Upper lobe of right lung (tissue), 1 donor: ENCODE measurements at regions not wholly inside any gene's neighbourhood (a gene's known extent, or its start where the extent isn't known, plus 50 kb on each side); places are given as distances from the start of the nearest gene placed in this dataset.
"Not testable (repeated sequence)": the region's sequence is repeated elsewhere in the genome, so short reads cannot be mapped to it uniquely, and the experiment has no call there.

ENCODE experiments used
- ATAC-seq: fragments of 200-7000 bp; cut with Tn5 transposase; one replicate; pipeline ENCODE4 v1.9.1; 2020; ENCODE audit warnings: mild to moderate bottlenecking, moderate library complexity
- DNase-seq: peaks from one replicate; pipeline ENCODE4 v3.0.0-alpha.2; 2020
- H3K27ac ChIP-seq: fragments of 200-600 bp; one replicate; pipeline ENCODE4 v1.8.0; 2022
- H3K27me3 ChIP-seq: fragments of 200-600 bp; one replicate; pipeline ENCODE4 v1.8.0; 2022; ENCODE audit warnings: mild to moderate bottlenecking
- H3K36me3 ChIP-seq: fragments of 200-600 bp; one replicate; pipeline ENCODE4 v1.8.0; 2022
- H3K4me1 ChIP-seq: fragments of 200-600 bp; one replicate; pipeline ENCODE4 v1.8.0; 2022
- H3K4me3 ChIP-seq: fragments of 200-600 bp; one replicate; pipeline ENCODE4 v1.8.0; 2022; ENCODE audit warnings: mild to moderate bottlenecking
- H3K9me3 ChIP-seq: fragments of 200-600 bp; one replicate; pipeline ENCODE4 v1.8.0; 2022
- CTCF ChIP-seq: fragments of 200-600 bp; IDR thresholded peaks from one replicate; pipeline ENCODE4 v1.8.0; 2022; ENCODE audit warnings: antibody characterized with exemption
- intact Hi-C: fragments of 100-400 bp; cut with DNase I; formaldehyde crosslinking; loops from one replicate; pipeline ENCODE4 v1.11.0; 2022
- donor health status: DM: no; HTN: yes; CAD: no; lungs with severe emphysema.

GRCh38 chr5:163259495-163259894 is 177.9 kb upstream of the CCNG1 start:
- Histone ChIP-seq H3K27ac (no peak overlapping the region), H3K4me3 (no peak overlapping the region), H3K4me1 (no peaks in the 10 kb centered on the region), H3K27me3 (no peaks in the 10 kb centered on the region), H3K9me3 (no peaks in the 10 kb centered on the region), H3K36me3 (no peaks in the 10 kb centered on the region)
- intact Hi-C loops = no loop called here
- ATAC-seq = no peak
- no peak for DNase-seq
- no peak for TF ChIP-seq CTCF

- intact Hi-C loops = no loop called here
- no peaks in the 10 kb centered on the region for H3K4me1 ChIP-seq
- no peak for TF ChIP-seq CTCF
- no peak overlapping the region for H3K27ac ChIP-seq
- H3K27me3 ChIP-seq = no peaks in the 10 kb centered on the region
- no peak for ATAC-seq
- H3K36me3 ChIP-seq = no peaks in the 10 kb centered on the region
- H3K9me3 ChIP-seq = no peaks in the 10 kb centered on the region
- H3K4me3 ChIP-seq = no peak overlapping the region
- no peak for DNase-seq
Observed at GRCh38 chr5:163260471-163260870, 176.9 kb upstream of the CCNG1 start.

DNA sequence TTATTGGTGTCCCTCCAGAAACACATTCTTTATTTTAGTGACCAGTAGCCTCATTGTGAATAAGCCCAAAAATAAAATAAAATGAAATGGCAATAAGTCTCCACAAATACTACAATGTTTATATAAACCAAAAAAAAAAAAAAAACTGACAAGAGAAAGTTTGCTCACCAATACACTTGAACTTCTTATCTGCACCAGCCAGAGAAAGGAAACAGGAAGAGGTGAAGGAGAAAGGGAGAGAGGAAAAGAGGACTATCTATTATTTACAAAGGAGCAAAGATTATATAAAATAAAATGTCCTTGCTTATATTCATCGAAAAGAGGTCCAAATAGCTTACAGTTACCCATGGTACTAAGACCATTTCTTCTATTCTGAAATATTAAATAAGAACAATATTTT is 176.4 kb upstream of the CCNG1 start:
- Histone ChIP-seq H3K4me1 (no peaks in the 10 kb centered on the region), H3K27ac (no peak overlapping the region), H3K9me3 (no peaks in the 10 kb centered on the region), H3K27me3 (no peaks in the 10 kb centered on the region), H3K36me3 (no peaks in the 10 kb centered on the region), H3K4me3 (no peak overlapping the region)
- ATAC-seq = no peak
- intact Hi-C loops = no loop called here
- no peak for DNase-seq
- TF ChIP-seq CTCF = no peak

GRCh38 chr5:163261647-163262269 is 175.6 kb upstream of the CCNG1 start:
- Histone ChIP-seq H3K36me3 (no peaks in the 10 kb centered on the region), H3K4me3 (no peak overlapping the region), H3K4me1 (no peaks in the 10 kb centered on the region), H3K27me3 (no peaks in the 10 kb centered on the region), H3K27ac (no peak overlapping the region), H3K9me3 (no peaks in the 10 kb centered on the region)
- no peak for ATAC-seq
- DNase-seq = no peak
- TF ChIP-seq CTCF = no peak
- intact Hi-C loops = no loop called here

DNA sequence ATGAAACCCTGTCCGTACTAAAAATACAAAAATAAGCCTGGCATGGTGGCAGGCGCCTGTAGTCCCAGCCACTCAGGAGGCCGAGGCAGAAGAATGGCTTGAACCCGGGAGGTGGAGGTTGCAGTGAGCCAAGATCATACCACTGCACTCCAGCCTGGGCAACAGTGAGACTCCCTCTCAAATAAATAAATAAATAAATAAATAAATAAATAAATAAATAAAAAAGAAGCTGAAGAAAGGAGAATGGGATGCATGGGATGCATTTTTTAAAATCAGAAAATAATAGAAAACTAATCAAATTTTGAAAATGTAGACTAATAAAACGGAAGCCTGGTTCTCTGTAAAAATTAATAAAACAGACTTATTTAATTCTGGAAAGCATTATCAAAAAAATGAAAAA is 171.1 kb upstream of the CCNG1 start:
- H3K4me3 ChIP-seq, H3K36me3 ChIP-seq, ATAC-seq, intact Hi-C loops, H3K9me3 ChIP-seq, H3K27ac ChIP-seq, H3K4me1 ChIP-seq, DNase-seq, H3K27me3 ChIP-seq: not testable (repeated sequence)

GRCh38 chr5:163269624-163270023 is 167.8 kb upstream of the CCNG1 start:
- Histone ChIP-seq H3K4me1 (no peaks in the 10 kb centered on the region), H3K9me3 (no peaks in the 10 kb centered on the region), H3K27me3 (no peaks in the 10 kb centered on the region), H3K4me3 (no peak overlapping the region), H3K27ac (no peak overlapping the region), H3K36me3 (no peaks in the 10 kb centered on the region)
- intact Hi-C loops = no loop called here
- TF ChIP-seq CTCF = no peak
- DNase-seq (no peak), ATAC-seq (no peak)
